GM23248 (cell line): ENCODE measurements at regions not wholly inside any gene's neighbourhood (a gene's known extent, or its start where the extent isn't known, plus 50 kb on each side); places are given as distances from the start of the nearest gene placed in this dataset.

Source experiments
- DNase-seq: peaks from one replicate; pipeline ENCODE4 v3.0.0-alpha.2; 2015
- H2AFZ ChIP-seq: fragments of 200-600 bp; sonication (generic); 2 replicates; pipeline ENCODE4 v1.6.1; 2016; ENCODE audit warnings: antibody characterized with exemption
- H3F3A ChIP-seq: fragments of 200-600 bp; sonication (generic); 2 replicates; pipeline ENCODE4 v1.6.1; 2016; ENCODE audit warnings: mild to moderate bottlenecking, antibody characterized with exemption, mixed run types; ENCODE audit not compliant: insufficient read depth
- H3K27ac ChIP-seq: fragments of 200-600 bp; sonication (generic); 2 replicates; pipeline ENCODE4 v1.5.1; 2016; ENCODE audit warnings: mild to moderate bottlenecking
- H3K27me3 ChIP-seq: fragments of 200-600 bp; sonication (generic); replicated peaks from 2 replicates; pipeline ENCODE4 v1.6.1; 2016; ENCODE audit warnings: mild to moderate bottlenecking; ENCODE audit not compliant: insufficient read depth
- H3K36me3 ChIP-seq: fragments of 200-600 bp; sonication (generic); 2 replicates; pipeline ENCODE4 v1.6.1; 2016; ENCODE audit warnings: low read depth, mild to moderate bottlenecking
- H3K4me1 ChIP-seq: fragments of 200-600 bp; sonication (generic); 2 replicates; pipeline ENCODE4 v1.6.1; 2016; ENCODE audit warnings: mild to moderate bottlenecking; ENCODE audit not compliant: insufficient read depth
- H3K4me2 ChIP-seq: fragments of 200-600 bp; sonication (generic); one replicate; pipeline ENCODE4 v1.6.1; 2016; ENCODE audit warnings: mild to moderate bottlenecking; ENCODE audit not compliant: unreplicated experiment
- H3K4me3 ChIP-seq: fragments of 200-600 bp; sonication (generic); 2 replicates; pipeline ENCODE4 v1.5.1; 2016; ENCODE audit warnings: mild to moderate bottlenecking
- H3K79me2 ChIP-seq: fragments of 200-600 bp; sonication (generic); 2 replicates; pipeline ENCODE4 v1.6.1; 2016; ENCODE audit warnings: mild to moderate bottlenecking; ENCODE audit not compliant: insufficient read depth
- H3K9ac ChIP-seq: fragments of 200-600 bp; sonication (generic); 2 replicates; pipeline ENCODE4 v1.6.1; 2016; ENCODE audit warnings: mild to moderate bottlenecking
- H3K9me2 ChIP-seq: fragments of 200-600 bp; sonication (generic); 2 replicates; pipeline ENCODE4 v1.6.1; 2016; ENCODE audit warnings: mixed run types, mild to moderate bottlenecking, moderate library complexity; ENCODE audit not compliant: insufficient read depth
- H3K9me3 ChIP-seq: fragments of 200-600 bp; sonication (generic); one replicate; pipeline ENCODE4 v1.6.1; 2017; ENCODE audit warnings: low read depth
- H4K20me1 ChIP-seq: fragments of 200-600 bp; sonication (generic); 2 replicates; pipeline ENCODE4 v1.6.0; 2016; ENCODE audit not compliant: insufficient read depth
- EZH2 ChIP-seq: fragments of 200-600 bp; sonication (generic); IDR thresholded peaks from 2 replicates; pipeline ENCODE4 v1.6.1; 2018; ENCODE audit warnings: antibody characterized with exemption, mild to moderate bottlenecking; ENCODE audit not compliant: insufficient read depth, poor library complexity, severe bottlenecking
- EZH2phosphoT487 ChIP-seq: fragments of 200-600 bp; sonication (generic); IDR thresholded peaks from 2 replicates; pipeline ENCODE4 v1.6.1; 2018; ENCODE audit warnings: antibody characterized with exemption, moderate library complexity, mild to moderate bottlenecking, low read depth; ENCODE audit not compliant: insufficient read depth
- WGBS, 2 experiments: methylation state at CpG; one replicate each; pipeline ENCODE4 v1.1.6; 2015 to 2017; ENCODE audit warnings: low lambda C conversion rate in 2 of 2, low coverage in 1 of 2; ENCODE audit errors: missing lambda C conversion rate in 2 of 2; 5-methylcytosine and 5-hydroxymethylcytosine counted together
- in situ Hi-C: fragments of 300-500 bp; cut with MboI; formaldehyde crosslinking; loops from 2 replicates; pipeline ENCODE4 v1.15.0; 2020

GRCh38 chrX:5748586-5749150 lies 480.0 kb downstream of the NLGN4X start:
- H3K36me3 ChIP-seq, result no peaks in the 10 kb centered on the region
- no peaks in the 10 kb centered on the region for H3K9me3 ChIP-seq
- no peaks in the 10 kb centered on the region for H3K9me2 ChIP-seq
- no peaks in the 10 kb centered on the region for H4K20me1 ChIP-seq
- TF ChIP-seq EZH2phosphoT487 (no peak), EZH2 (no peak)
- no peak overlapping the region for H3K9ac ChIP-seq
- no peak overlapping the region for H2AFZ ChIP-seq
- no peaks in the 10 kb centered on the region for H3K79me2 ChIP-seq
- H3F3A ChIP-seq, result no peaks in the 10 kb centered on the region
- H3K4me1 ChIP-seq, result no peaks in the 10 kb centered on the region
- H3K27me3 ChIP-seq, result no peaks in the 10 kb centered on the region
- no peak overlapping the region for H3K4me2 ChIP-seq
- no peak overlapping the region for H3K4me3 ChIP-seq
- WGBS, 2 experiments, result 26 to 27% methylated on average over 9 of the region's 9 CpGs
- in situ Hi-C loops, result no loop called here
- no peak for DNase-seq
- H3K27ac ChIP-seq, result no peak overlapping the region

DNA sequence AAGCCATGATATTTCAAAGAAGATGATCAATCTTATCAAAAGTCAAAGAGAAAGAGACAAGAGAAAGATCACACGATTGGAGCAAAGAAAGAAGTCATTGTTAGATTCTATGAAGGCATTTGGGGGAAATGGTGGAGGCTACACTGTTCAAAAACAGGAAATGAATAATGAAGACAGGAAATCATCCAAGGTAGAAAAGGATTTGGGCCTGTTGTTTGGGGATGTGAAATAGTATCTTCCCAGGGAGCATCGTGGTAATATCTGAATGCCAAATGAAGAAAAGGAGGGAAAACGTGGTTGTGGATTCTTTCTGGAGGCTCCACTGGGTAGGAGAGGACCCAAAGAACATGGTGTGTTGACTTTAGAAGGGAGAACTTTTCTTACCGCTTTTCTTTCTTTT lies 482.4 kb downstream of the NLGN4X start:
- no peak overlapping the region for H3K4me2 ChIP-seq
- no peaks in the 10 kb centered on the region for H3K27me3 ChIP-seq
- H4K20me1 ChIP-seq, result no peaks in the 10 kb centered on the region
- no peaks in the 10 kb centered on the region for H3K9me3 ChIP-seq
- H3F3A ChIP-seq, result no peaks in the 10 kb centered on the region
- WGBS, 2 experiments, result 11 to 29% methylated on average over 4 of the region's 4 CpGs
- no peak overlapping the region for H2AFZ ChIP-seq
- no peak overlapping the region for H3K9ac ChIP-seq
- no peak overlapping the region for H3K27ac ChIP-seq
- no peaks in the 10 kb centered on the region for H3K9me2 ChIP-seq
- H3K36me3 ChIP-seq, result no peaks in the 10 kb centered on the region
- H3K79me2 ChIP-seq, result no peaks in the 10 kb centered on the region
- DNase-seq, result no peak
- no peak overlapping the region for H3K4me3 ChIP-seq
- H3K4me1 ChIP-seq, result no peaks in the 10 kb centered on the region
- in situ Hi-C loops, result no loop called here
- TF ChIP-seq EZH2phosphoT487 (no peak), EZH2 (no peak)

GRCh38 chrX:5733501-5733900 lies 495.2 kb downstream of the NLGN4X start:
- H3K4me1 ChIP-seq, result no peaks in the 10 kb centered on the region
- H3K4me2 ChIP-seq, result no peak overlapping the region
- 0 to 2% methylated on average over 3 of the region's 3 CpGs for WGBS, 2 experiments
- DNase-seq, result no peak
- H3K9me3 ChIP-seq, result no peaks in the 10 kb centered on the region
- no peaks in the 10 kb centered on the region for H3K27me3 ChIP-seq
- no peaks in the 10 kb centered on the region for H3K79me2 ChIP-seq
- in situ Hi-C loops, result no loop called here
- no peak overlapping the region for H3K27ac ChIP-seq
- no peaks in the 10 kb centered on the region for H3F3A ChIP-seq
- H3K36me3 ChIP-seq, result no peaks in the 10 kb centered on the region
- no peaks in the 10 kb centered on the region for H3K9me2 ChIP-seq
- H3K9ac ChIP-seq, result no peak overlapping the region
- no peak for TF ChIP-seq EZH2
- TF ChIP-seq EZH2phosphoT487, result no peak
- no peaks in the 10 kb centered on the region for H4K20me1 ChIP-seq
- no peak overlapping the region for H2AFZ ChIP-seq
- H3K4me3 ChIP-seq, result no peak overlapping the region

DNA sequence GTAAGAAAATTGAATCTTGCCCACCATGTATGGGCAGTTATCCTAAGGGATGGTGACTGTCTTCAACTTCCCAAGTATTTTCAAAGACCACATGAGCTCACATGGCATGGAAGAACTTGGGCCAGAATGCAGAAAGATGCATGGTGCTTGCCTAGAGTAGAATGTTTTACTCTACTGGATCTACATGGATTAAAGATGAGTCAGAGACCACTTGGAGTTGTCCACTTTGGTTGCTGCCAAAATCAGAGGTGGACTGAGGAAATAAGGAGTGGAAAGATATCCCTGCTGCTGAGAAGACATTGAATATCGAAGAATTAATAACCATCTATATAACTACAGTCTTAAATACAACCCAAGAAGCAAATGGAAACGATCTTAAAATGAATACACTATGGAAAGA lies 498.1 kb downstream of the NLGN4X start:
- 5 to 6% methylated on average over 2 of the region's 2 CpGs for WGBS, 2 experiments
- Histone ChIP-seq H3K4me2 (no peak overlapping the region), H3K27ac (no peak overlapping the region), H3K9ac (no peak overlapping the region), H3K9me2 (no peaks in the 10 kb centered on the region), H3K36me3 (no peaks in the 10 kb centered on the region), H3K9me3 (no peaks in the 10 kb centered on the region), H4K20me1 (no peaks in the 10 kb centered on the region), H3K79me2 (no peaks in the 10 kb centered on the region), H2AFZ (no peak overlapping the region), H3F3A (no peaks in the 10 kb centered on the region), H3K4me1 (no peaks in the 10 kb centered on the region), H3K27me3 (no peaks in the 10 kb centered on the region), H3K4me3 (no peak overlapping the region)
- no peak for DNase-seq
- in situ Hi-C loops, result no loop called here
- TF ChIP-seq EZH2 (no peak), EZH2phosphoT487 (no peak)

GRCh38 chrX:5726224-5726623 lies 502.4 kb downstream of the NLGN4X start:
- Histone ChIP-seq H3K36me3 (no peaks in the 10 kb centered on the region), H3K4me3 (no peak overlapping the region), H3K9me2 (no peaks in the 10 kb centered on the region), H2AFZ (no peak overlapping the region), H3K27ac (no peak overlapping the region), H3K79me2 (no peaks in the 10 kb centered on the region), H3K4me2 (no peak overlapping the region), H3K9ac (no peak overlapping the region), H4K20me1 (no peaks in the 10 kb centered on the region), H3F3A (no peaks in the 10 kb centered on the region), H3K27me3 (no peaks in the 10 kb centered on the region), H3K9me3 (no peaks in the 10 kb centered on the region), H3K4me1 (no peaks in the 10 kb centered on the region)
- TF ChIP-seq EZH2 (no peak), EZH2phosphoT487 (no peak)
- no peak for DNase-seq
- in situ Hi-C loops, result no loop called here
- 15 to 21% methylated on average over 5 of the region's 5 CpGs for WGBS, 2 experiments
